Sciatic nerve (tissue), 2 donors: ENCODE measurements at regions not wholly inside any gene's neighbourhood (a gene's known extent, or its start where the extent isn't known, plus 50 kb on each side); places are given as distances from the start of the nearest gene placed in this dataset.
"Not testable (repeated sequence)": the region's sequence is repeated elsewhere in the genome, so short reads cannot be mapped to it uniquely, and the experiment has no call there.

Source experiments
- ATAC-seq: fragments of 200-7000 bp; cut with Tn5 transposase; one replicate; pipeline ENCODE4 v1.9.1; 2020; ENCODE audit warnings: mild to moderate bottlenecking, moderate library complexity
- DNase-seq: peaks from one replicate; pipeline ENCODE4 v3.0.0-alpha.2; 2020; ENCODE audit warnings: low spot score
- intact Hi-C: fragments of 100-400 bp; cut with DNase I; formaldehyde crosslinking; loops from one replicate; pipeline ENCODE4 v1.14.2; 2022
- donor health status: DM: no; HTN: no; CAD: no.
- donor health status: DM: no; HTN: no; CAD: no.

DNA sequence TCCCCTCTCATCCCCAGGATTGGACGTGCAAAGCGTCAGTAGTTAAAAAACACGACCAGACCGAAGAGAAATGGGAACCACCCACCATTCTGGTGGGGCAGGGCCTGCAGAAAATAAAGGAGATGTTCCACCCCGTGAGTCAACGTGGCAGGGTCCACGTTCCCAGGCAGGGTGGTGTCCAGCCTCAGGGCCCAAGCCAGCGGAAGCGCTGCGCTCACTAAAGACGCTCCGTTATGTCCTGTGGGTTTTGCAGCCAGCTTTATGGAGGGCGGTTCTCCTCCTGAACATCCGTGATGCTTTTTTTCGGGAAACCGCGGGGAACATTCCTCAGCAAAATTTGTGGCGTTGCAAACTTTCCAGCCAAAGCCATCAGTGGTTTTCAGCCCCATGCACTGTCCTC, 93.4 kb upstream of the SHOX start:
- intact Hi-C loops = no loop called here
- ATAC-seq (no peak), DNase-seq (no peak)

DNA sequence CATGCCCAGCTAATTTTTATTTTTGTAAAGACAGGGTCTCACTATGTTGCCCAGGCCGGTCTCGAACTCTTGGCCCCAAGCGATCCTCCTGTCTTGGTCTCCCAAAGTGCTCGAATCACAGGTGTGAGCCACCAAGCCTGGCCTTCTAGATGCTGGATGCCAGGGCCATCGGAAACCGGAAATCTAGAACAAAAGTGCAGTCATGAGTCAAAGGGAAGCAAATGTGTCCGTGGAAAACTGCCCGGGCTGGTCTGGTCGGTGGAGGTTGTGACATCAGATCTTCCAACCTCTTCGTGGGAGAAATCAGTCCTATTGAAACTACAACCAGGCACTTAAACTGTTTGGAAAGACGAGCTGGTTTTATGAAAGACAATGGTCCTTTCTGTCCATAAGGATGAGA, 92.3 kb upstream of the SHOX start:
- intact Hi-C loops = no loop called here
- ATAC-seq = no peak
- DNase-seq = no peak

DNA sequence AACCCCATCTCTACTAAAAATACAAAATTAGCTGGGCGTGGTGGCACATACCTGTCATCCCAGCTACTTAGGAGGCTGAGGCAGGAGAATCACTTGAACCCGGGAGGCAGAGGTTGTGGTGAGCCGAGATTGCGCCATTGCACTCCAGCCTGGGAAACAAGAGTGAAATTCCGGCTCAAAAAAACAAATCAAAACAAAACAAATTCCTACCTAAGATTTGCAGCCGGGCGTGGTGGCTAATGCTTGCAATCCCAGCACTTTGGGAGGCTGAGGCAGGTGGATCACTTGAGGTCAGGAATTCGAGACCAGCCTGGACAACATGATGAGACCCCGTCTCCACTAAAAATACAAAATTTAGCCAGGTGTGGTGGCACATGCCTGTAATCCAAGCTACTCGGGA, 89.6 kb upstream of the SHOX start:
- intact Hi-C loops, ATAC-seq, DNase-seq: not testable (repeated sequence)

DNA sequence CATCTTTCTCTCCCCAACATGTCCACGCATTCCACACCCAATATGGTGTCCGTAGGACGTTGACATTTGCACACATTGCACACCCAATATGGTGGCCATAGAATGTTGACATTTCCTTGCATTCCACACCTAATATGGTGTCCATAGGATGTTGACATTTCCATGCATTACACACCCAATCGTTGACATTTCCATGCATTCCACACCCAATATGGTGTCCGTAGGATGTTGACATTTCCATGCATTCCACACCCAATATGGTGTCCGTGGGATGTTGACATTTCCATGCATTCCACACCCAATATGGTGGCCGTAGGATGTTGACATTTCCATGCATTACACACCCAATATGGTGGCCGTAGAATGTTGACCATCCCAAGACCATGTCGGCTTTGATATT, 88.4 kb upstream of the SHOX start:
- intact Hi-C loops = no loop called here

DNA sequence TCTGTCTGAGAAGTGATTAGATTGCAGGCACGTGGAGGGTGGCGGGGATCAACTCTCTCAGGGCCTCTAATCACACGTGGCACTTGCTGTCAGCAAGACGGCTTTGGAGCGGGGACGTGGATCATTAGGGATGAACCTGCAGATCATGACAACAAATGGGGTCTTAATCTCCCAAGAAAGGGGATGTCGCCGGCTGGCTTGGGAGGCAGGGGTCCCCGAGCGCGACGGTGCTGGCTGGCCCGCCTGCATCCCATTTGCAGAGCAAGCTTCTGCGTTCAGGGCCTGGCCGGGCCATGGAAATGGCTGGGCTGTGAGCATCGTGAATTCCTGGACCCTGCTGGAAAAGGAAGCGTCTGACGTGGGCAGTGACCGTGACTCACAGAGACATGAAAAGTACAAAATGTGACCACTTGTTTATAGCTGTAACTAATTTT, 85.1 kb upstream of the SHOX start:
- DNase-seq = no peak
- no peak for ATAC-seq
- intact Hi-C loops = no loop called here

More for the DNA sequence above, 88.4 kb upstream of the SHOX start:
- DNase-seq (no peak), ATAC-seq (no peak)

DNA sequence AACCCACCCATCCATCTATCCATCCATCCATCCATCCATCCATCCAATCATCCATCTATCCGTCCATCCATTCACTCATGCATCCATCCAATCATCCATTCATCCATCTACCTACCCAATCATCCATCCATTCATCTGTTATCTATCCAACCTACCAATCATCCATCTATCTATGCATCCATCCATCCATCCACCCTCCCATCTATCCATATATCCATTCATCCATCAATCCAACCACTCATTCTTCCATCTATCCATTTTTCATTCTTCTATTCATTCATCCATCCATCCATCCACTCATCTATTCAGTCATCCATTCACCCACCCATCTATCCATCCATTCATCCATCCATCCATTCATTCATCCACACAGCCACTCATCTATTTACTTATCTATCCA, 80.1 kb upstream of the SHOX start:
- ATAC-seq (no peak), DNase-seq (no peak)
- intact Hi-C loops = no loop called here

DNA sequence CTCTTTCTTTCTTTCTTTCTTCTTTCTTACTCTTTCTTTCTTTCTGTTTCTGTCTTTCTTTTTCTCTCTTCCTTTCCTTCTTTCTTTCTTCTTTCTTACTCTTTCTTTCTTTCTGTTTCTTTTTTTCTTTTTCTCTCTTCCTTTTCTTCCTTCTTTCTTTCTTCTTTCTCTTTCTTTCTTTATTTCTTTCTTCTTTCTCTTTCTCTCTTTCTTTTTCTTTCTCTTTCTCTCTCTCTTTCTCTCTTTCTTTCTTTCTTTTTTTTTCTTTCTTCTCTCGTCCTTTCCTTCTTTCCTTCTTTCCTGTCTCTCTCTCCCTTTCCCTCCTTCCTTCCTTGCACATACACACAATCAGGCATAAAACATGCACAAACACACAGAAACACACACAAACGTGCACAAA, 79.3 kb upstream of the SHOX start:
- intact Hi-C loops = no loop called here
- ATAC-seq (no peak), DNase-seq (no peak)

DNA sequence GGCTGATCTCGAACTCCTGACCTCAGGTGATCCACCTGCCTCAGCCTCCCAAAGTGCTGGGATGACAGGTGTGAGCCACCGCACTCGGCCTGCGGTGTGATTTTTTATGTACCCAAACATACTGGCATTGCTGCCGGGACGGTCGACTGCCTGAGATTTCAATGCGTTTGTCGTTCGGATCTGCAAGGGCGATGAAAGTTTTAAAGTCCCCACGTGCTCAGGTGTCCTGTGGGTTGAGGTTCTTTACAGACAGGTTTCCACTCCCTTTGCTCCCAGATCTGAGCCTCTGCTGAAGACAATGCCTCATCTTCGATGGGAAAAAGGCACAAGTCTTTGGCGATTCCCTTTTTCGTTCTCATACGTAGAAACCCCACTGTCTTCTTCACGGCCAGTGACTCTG, 78.1 kb upstream of the SHOX start:
- no peak for DNase-seq
- intact Hi-C loops = no loop called here
- ATAC-seq = no peak

DNA sequence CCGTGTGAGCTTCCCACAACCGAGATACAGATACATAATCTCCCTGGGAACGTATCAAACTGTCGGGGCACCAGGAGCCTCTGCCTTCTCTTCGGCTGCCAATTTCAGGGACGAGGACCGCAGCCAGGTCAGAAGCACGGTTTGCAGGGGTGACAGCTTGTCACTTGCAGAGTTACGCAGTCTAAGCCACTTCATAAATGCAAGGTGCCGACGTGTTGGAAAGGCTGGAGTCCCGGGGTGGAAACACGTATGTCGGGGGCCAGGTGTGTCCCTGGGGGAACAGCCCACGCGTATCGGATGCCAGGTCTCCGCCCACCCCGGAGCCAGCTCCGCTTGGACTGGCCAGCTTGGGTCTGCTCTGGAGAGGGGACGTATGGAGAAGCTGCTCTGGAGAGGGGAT, 76.3 kb upstream of the SHOX start:
- no peak for ATAC-seq
- intact Hi-C loops = no loop called here
- no peak for DNase-seq

DNA sequence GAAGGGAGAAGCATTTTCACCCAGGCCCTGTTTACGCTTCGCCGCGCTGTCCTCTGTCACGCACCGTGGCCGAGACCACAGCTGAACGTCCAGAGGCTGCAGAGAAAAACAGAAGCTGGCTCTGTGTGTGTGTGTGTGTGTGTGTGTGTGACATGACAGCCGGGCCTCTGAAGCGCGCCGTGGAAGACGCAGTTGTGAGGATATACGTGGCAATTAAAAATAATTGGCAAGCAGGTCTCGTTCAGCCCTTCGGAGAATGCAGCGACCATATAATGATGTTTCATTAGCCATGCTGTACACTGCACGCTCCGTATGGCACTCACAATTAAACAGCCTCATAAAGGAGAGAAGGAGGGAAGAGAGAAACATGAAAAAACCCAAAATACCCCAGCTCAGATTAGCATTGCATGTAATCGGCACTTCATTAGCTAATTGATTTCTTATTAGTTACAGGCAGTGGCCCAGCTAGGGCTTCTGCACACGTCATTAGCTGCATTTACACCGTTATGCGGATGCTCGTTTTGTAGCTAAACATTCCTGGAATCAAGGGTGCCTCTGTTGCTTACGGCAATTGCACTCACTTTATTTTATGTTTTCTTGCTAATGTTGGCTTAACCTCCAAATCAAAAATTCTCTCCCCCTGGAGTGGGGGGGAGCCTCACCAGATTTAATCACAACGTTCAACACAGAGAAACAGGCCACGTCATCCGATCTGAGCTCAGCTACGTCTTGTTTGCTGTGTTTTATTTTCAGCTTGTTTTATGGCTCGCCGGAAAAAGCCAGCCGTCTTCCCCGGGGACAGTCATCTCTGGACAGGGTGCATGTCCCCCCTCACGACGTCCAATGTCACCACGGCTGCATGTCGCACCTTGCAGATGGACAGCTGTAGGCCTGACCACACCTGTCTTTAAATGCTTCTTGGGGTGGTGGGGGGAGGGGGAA, 74.6 kb upstream of the SHOX start:
- intact Hi-C loops = no loop called here
- ATAC-seq = no peak
- DNase-seq = no peak

DNA sequence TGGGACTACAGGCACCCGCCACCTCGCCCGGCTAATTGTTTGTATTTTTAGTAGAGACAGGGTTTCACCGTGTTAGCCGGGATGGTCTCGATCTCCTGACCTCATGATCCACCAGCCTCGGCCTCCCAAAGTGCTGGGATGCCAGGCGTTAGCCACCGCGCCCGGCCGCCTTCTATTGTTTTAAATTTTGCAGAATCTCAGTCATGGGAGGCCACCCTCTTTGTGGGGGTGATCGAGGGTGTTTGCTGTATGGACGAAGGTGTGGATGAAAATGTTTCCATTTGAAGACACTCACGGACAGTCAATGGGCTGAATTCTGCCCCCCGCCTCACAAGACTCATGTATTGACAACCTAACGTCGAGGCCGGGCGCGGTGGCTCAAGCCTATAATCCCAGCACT, 73.0 kb upstream of the SHOX start:
- ATAC-seq, DNase-seq, intact Hi-C loops: not testable (repeated sequence)

DNA sequence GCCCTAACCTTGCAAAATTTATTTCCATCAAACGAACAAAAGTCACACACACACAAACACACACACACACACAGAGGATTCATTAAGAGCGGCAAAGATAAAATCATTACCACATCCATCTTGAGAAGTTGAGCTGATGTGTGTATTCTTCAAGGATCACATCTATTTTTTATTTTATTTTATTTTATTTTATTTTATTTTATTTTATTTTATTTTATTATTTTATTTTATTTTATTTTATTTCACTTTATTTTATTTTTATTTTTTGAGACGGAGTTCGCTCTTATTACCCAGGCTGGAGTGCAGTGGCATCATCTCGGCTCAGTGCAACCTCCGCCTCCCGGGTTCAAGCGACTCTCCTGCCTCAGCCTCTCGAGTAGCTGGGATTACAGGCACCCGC, 71.3 kb upstream of the SHOX start:
- DNase-seq, intact Hi-C loops, ATAC-seq: not testable (repeated sequence)

DNA sequence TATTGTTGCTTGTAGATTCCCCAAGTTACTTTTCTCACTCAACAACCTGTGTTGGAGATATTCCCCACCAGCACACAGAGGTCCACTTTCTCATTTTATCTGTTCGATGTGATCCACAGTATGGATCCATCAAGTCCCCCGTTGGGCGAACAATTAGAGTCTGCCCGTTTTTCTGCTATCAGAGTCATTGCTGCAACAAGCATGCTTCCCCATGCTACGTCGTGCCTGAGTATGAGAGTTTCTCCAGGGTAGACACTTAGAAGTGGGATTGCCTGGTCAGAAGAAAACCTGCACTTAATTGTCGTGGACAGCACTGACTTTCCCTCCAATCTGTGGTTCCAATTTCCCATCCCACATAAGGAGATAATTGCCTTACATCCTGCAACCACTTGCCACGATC, 62.7 kb upstream of the SHOX start:
- no peak for ATAC-seq
- intact Hi-C loops = no loop called here

DNA sequence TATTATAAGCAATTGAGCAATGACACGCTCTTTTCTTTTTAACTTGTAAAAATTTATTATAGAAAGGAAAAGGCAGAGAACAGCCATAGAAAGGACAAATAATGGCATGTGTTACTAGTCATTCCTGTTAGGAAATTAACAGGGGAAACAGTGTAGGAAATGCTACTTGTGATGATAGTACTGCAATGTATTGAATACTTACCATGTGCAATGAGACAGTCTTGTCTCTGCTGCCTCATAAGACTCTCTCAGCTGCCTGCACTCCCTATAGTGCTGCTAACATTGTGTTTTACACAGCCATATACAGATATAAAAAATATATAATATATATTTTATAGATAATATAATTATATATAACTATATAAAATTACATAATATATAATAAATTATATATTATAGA, 62.3 kb upstream of the SHOX start:
- DNase-seq (no peak), ATAC-seq (no peak)
- intact Hi-C loops = no loop called here

More for the DNA sequence above, 62.7 kb upstream of the SHOX start:
- no peak for DNase-seq

DNA sequence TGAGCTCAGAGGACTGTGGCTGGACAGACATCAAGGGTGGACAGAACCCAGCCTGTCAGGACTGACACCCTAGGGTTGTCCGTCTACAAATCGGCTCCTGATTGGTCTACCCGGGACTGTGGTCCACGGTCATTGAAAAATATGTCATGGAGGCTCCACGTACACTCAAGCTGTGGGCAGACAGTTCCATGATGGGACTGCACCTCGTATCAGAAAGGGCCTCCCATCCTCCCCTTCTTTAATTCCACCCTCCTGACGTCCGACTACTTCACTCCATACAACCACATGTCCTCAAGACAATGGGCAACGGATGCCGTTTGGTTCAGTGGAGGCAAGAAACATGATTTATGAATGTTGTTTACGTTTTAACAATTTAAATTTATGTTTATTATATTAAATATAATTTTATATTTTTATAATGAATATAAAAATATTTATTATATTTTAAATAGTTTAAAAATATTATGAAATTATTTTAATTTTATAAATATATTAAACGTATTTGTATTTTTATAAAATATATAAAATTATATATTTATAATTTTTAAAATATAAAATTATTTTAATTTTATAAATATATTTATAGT, 58.0 kb upstream of the SHOX start:
- no peak for DNase-seq
- intact Hi-C loops = no loop called here

DNA sequence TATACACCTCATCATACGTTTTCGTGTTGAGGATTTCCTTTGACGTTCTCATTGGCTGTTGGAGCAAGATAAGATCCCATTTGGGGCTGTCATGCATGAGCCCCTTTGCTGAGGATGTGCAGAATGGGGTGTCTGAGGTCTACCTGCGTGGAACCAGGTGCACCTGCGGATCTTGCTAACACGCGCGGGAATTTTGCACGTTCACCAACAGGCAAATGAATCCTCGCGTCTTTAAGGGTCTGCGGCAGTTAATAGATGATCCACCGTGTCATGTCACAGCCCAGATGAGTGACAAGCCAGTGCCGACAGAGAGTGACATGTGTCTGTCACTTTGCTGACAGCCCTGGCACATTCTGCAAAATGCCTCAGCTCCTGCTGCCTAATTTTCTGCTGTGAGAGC, 56.3 kb upstream of the SHOX start:
- no peak for ATAC-seq
- DNase-seq = no peak
- intact Hi-C loops = no loop called here

More for the DNA sequence above, 58.0 kb upstream of the SHOX start:
- ATAC-seq = no peak

DNA sequence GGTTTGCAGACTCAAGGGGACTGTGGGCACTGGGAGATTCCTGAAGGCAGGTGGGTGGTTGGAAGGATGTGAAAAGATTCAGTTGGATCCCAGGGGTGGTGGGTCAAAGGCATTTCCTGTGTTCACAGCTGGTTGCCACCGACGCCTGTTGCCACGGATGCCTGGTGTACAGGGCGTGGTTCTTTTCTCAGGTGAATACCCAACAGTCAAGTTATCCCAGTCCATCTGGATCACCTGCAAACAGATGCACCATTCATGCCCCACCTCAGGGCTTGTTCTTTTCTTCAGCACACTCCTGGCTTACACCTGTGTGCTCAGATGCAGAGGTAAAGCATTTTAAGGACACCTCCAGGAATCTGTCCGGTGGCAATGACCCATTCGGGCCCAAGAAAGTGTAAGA, 55.8 kb upstream of the SHOX start:
- DNase-seq = no peak
- intact Hi-C loops = no loop called here
- ATAC-seq = no peak

DNA sequence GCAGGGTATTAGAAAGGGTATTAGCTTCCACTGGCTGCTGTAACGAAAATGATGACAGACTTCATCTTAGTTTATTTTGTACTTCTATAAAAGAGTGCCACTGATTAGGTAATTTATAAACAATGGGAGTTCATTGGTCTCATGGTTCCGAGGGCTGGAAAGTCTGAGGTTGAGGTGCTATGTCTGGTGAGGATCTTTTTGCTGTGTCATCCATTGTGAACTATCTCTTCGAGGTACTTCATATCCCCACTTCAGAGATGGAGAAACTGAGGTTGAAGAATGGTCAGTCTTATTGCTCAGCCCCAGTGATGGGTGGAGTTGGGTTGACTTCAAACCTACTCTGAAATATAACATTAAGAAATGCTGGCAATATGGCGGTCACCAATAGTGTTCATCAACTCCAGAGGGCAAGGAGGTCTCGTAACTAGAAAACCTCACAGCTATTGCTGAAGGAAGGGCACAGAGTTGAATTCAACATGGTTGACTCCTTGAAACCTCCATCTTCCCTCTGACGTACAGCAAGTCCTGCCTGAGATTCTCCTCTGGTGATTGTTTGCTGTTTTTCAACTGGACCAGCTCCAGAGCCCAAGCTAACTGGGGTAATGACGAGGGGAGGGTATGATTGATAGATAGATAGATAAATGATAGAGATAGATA, 53.6 kb upstream of the SHOX start:
- DNase-seq (no peak), ATAC-seq (no peak)
- intact Hi-C loops = no loop called here

DNA sequence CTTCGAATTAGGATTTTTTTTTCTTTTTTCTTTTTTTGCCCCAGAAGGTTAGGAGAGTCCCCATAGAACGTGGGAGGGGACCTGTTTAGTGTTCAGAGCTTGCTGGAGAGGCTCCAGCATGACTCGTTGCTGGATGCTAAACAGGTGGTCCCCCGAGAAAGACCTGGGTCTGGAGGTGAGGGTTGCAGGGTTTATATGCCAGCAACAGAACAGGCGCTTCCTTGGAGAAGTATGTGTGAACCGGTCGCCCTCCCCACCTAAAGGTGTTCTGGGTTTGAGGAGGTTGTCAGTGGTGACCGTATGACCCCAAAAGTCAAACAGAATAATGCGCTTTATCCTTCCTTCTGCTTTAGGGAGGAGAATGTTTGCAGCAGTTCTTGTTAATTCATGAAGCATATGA, 52.1 kb upstream of the SHOX start:
- intact Hi-C loops = no loop called here
- ATAC-seq (no peak), DNase-seq (no peak)

DNA sequence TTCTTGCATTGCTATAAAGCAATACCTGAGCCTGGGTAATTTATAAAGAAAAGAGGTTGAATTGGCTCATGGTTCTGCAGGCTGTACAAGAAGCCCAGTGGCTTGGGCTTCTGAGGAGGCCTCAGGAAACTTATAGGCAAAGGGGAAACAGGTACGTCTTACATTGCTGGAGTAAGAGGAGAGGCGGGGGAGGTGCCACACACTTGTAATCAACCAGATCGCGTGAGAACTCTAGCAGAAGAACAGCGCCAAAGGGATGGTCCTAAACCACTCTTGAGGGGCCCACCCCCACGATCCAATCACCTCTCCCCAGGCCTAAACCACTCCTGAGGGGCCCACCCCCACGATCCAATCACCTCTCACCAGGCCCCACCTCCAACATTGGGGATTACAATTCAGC, 50.6 kb upstream of the SHOX start:
- DNase-seq (no peak), ATAC-seq (no peak)
- intact Hi-C loops = no loop called here
